HL-60 (cell line): ENCODE measurements at regions not wholly inside any gene's neighbourhood (a gene's known extent, or its start where the extent isn't known, plus 50 kb on each side); places are given as distances from the start of the nearest gene placed in this dataset.

Experiments used
- DNase-seq, 2 experiments: peaks; one replicate each; pipeline ENCODE4 v3.0.0-alpha.2; 2010 to 2020; ENCODE audit warnings: low read depth in 1 of 2, low spot score in 1 of 2
- H3K27ac ChIP-seq: fragments of 250-450 bp; sonication (Bioruptor Pico); replicated peaks from 2 replicates; pipeline ENCODE4 v1.5.1; 2020; ENCODE audit warnings: mild to moderate bottlenecking, moderate library complexity
- H3K27me3 ChIP-seq: fragments of 250-450 bp; sonication (Bioruptor Pico); 2 replicates; pipeline ENCODE4 v1.5.1; 2021; ENCODE audit warnings: mild to moderate bottlenecking, moderate library complexity; ENCODE audit not compliant: insufficient read depth, poor library complexity, severe bottlenecking
- H3K4me3 ChIP-seq: replicated peaks from 2 replicates; pipeline ENCODE4 v1.5.1; 2011; ENCODE audit warnings: mild to moderate bottlenecking, control low read depth, low read length; ENCODE audit not compliant: insufficient read depth
- GABPA ChIP-seq: IDR thresholded peaks from 2 replicates; pipeline ENCODE4 v1.6.1; 2012; ENCODE audit warnings: low read depth
- POLR2AphosphoS5 ChIP-seq: IDR thresholded peaks from 2 replicates; pipeline ENCODE4 v1.6.1; 2012; ENCODE audit warnings: low read depth
- SPI1 ChIP-seq: IDR thresholded peaks from 2 replicates; pipeline ENCODE4 v1.6.1; 2012; ENCODE audit warnings: low read depth, mild to moderate bottlenecking, borderline replicate concordance
- TF ChIP-seq, protein P1 (sequence below): IDR thresholded peaks from 2 replicates; pipeline ENCODE4 v1.6.1; 2012; ENCODE audit warnings: low read depth; ENCODE audit not compliant: insufficient replicate concordance
- TF ChIP-seq, protein P2 (sequence below): IDR thresholded peaks from one replicate; pipeline ENCODE4 v1.5.1; 2011; ENCODE audit warnings: low read length, control low read depth, inconsistent platforms; ENCODE audit not compliant: insufficient read depth

DNA sequence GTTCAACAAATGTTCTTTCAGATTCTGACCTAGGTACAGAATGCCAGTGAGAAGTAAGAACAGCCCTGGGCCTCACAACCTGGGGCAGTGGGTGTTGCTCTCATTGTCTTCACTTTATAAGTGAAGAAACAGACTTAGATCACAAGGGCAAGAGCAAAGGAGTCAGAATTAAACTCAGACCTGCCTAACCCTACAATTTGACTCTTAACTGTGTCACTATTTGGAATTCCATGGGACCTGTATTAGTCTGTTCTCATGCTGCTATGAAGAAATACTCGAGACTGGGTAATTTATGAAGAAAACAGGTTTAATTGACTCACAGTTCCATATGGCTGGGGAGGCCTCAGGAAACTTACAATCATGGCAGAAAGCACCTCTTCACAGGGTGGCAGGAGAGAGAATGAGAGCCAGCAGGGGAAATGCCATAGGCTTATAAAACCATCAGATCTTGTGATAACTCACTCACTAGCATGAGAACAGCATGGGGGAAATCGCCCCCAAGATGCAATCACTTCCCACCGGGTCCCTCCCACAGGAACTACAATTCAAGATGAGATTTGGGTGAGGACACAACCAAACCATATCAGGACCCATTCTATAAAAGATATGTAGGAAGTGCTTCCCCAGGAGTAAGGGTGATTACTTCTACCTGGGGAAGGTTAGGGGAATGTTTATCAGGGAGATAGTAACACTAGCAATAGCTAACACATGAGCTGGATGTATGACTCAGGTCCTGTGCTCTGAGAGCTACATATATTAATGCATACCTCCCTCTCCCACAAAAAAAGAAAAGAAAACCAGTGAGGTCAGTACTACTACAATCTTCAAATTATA, 270.1 kb downstream of the SOX9 start:
- no peak for TF ChIP-seq SPI1
- TF ChIP-seq, protein P1, sequence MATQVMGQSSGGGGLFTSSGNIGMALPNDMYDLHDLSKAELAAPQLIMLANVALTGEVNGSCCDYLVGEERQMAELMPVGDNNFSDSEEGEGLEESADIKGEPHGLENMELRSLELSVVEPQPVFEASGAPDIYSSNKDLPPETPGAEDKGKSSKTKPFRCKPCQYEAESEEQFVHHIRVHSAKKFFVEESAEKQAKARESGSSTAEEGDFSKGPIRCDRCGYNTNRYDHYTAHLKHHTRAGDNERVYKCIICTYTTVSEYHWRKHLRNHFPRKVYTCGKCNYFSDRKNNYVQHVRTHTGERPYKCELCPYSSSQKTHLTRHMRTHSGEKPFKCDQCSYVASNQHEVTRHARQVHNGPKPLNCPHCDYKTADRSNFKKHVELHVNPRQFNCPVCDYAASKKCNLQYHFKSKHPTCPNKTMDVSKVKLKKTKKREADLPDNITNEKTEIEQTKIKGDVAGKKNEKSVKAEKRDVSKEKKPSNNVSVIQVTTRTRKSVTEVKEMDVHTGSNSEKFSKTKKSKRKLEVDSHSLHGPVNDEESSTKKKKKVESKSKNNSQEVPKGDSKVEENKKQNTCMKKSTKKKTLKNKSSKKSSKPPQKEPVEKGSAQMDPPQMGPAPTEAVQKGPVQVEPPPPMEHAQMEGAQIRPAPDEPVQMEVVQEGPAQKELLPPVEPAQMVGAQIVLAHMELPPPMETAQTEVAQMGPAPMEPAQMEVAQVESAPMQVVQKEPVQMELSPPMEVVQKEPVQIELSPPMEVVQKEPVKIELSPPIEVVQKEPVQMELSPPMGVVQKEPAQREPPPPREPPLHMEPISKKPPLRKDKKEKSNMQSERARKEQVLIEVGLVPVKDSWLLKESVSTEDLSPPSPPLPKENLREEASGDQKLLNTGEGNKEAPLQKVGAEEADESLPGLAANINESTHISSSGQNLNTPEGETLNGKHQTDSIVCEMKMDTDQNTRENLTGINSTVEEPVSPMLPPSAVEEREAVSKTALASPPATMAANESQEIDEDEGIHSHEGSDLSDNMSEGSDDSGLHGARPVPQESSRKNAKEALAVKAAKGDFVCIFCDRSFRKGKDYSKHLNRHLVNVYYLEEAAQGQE, result no peak
- TF ChIP-seq, protein P2, sequence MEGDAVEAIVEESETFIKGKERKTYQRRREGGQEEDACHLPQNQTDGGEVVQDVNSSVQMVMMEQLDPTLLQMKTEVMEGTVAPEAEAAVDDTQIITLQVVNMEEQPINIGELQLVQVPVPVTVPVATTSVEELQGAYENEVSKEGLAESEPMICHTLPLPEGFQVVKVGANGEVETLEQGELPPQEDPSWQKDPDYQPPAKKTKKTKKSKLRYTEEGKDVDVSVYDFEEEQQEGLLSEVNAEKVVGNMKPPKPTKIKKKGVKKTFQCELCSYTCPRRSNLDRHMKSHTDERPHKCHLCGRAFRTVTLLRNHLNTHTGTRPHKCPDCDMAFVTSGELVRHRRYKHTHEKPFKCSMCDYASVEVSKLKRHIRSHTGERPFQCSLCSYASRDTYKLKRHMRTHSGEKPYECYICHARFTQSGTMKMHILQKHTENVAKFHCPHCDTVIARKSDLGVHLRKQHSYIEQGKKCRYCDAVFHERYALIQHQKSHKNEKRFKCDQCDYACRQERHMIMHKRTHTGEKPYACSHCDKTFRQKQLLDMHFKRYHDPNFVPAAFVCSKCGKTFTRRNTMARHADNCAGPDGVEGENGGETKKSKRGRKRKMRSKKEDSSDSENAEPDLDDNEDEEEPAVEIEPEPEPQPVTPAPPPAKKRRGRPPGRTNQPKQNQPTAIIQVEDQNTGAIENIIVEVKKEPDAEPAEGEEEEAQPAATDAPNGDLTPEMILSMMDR, result no peak
- no peak for TF ChIP-seq POLR2AphosphoS5
- TF ChIP-seq GABPA, result no peak
- H3K27me3 ChIP-seq, result no peaks in the 10 kb centered on the region
- no peak overlapping the region for H3K4me3 ChIP-seq
- H3K27ac ChIP-seq, result no peak overlapping the region
- no peak for DNase-seq

DNA sequence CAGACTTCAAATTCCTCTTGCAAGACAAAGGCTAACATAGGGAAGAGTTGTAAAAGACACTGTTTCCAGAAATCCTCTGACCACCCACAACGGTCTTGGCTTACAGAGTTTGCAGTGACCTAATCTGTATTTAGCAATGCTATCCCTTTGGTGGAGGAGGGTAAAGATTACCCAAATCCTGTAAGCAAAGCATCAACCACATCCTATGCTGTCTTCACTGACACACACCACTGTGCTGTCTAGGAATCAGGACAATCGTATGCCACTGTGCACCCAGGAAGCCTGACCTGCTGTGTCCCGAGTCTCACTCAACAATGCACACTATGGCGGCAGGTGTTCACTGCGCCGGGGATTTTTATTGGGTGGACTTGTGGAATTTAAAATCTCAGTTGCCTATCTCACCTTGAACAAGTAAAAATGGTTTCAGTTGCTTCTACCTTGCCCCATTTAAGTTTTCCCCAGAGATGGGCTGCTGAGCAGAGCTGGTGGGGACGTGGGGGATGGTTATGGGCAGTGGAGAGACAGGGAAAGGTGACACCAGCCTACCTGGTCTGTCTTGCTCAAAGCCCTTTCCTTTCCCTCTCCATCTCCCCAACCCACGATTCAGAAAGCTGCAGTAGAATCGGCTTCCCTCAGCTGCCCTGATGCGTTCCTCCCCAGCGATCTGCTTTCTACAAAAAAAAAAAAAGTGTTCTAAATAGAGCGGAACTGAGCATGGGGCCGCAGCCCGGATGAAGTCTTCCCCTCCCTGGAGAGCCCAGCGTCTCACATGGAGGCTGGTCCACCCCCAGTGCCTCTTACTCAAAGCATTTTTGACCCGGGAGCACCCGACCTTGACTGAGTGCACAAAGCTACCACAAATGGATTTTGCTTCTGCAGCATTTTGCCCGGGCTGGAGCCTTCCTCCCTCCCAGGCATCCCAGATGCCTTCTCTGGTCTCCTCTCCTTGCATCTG, 271.5 kb downstream of the SOX9 start:
- Histone ChIP-seq H3K27me3 (no peaks in the 10 kb centered on the region), H3K27ac (no peak overlapping the region), H3K4me3 (no peak overlapping the region)
- TF ChIP-seq SPI1 (no peak), POLR2AphosphoS5 (no peak), GABPA (no peak)
- TF ChIP-seq, protein P2, result no peak
- TF ChIP-seq, protein P1, result no peak
- DNase-seq, result no peak

DNA sequence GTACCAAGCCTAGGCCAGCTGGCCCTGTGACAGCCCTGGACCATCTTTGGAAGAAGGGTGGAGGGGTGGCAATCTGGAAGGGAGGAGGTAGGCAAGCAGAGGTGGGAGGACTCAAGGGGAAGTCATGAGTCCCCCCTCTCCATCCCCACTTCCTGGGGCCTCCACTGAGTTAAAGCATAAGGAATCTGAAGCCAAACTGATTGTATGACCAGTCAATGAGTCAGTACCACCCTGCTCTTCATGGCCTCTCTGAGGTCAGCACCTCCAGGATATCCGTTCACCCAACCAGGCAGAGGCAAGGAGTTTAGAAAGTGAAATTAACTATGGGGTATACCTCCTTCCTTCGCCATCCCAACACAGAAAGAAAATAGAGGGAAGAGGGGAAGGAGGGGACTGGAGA, 272.7 kb downstream of the SOX9 start:
- TF ChIP-seq, protein P2, result no peak
- no peak for TF ChIP-seq GABPA
- no peak for TF ChIP-seq POLR2AphosphoS5
- TF ChIP-seq SPI1, result no peak
- TF ChIP-seq, protein P1, result no peak
- DNase-seq, result no peak
- no peak overlapping the region for H3K27ac ChIP-seq
- no peaks in the 10 kb centered on the region for H3K27me3 ChIP-seq
- no peak overlapping the region for H3K4me3 ChIP-seq
